ENCODE measurements at regions not wholly inside any gene's neighbourhood (a gene's known extent, or its start where the extent isn't known, plus 50 kb on each side); places are given as distances from the start of the nearest gene placed in this dataset.
"Not testable (repeated sequence)": the region's sequence is repeated elsewhere in the genome, so short reads cannot be mapped to it uniquely, and the experiment has no call there.

DNA sequence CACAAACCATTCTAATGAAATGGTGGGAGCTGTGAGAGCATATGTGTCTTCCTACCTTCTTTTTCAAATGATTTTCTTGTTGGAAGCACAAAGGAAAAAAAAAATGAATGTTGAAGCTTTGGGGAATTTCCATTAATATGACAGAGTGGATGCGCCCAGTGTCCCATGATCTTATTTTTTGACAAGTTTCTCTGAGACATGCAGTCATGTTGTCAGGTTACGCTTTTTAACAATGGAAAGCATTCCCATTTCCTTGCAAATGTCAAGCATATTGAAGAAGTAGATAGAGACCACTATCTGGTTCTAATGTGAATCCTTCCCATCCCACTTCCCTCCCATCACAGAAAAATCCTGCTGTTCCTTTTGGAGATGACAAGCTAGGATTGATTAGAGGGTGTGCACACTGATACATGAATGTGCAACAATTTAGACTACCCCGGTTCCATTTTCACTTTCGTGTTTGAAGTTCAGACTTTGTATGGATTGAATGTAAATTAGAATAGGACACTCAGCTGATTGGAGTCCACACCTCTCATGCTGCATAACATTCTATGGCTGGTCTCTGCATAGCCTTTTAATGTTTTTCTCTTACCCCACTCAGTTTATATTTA, 919.4 kb downstream of the TLE4 start:
- DNase-seq (ENCODE audit: low spot score): no peak
- TF ChIP-seq, protein P1, sequence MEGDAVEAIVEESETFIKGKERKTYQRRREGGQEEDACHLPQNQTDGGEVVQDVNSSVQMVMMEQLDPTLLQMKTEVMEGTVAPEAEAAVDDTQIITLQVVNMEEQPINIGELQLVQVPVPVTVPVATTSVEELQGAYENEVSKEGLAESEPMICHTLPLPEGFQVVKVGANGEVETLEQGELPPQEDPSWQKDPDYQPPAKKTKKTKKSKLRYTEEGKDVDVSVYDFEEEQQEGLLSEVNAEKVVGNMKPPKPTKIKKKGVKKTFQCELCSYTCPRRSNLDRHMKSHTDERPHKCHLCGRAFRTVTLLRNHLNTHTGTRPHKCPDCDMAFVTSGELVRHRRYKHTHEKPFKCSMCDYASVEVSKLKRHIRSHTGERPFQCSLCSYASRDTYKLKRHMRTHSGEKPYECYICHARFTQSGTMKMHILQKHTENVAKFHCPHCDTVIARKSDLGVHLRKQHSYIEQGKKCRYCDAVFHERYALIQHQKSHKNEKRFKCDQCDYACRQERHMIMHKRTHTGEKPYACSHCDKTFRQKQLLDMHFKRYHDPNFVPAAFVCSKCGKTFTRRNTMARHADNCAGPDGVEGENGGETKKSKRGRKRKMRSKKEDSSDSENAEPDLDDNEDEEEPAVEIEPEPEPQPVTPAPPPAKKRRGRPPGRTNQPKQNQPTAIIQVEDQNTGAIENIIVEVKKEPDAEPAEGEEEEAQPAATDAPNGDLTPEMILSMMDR (IDR thresholded peaks at IDR 0.05): no peak
- no peaks in the 10 kb centered on the region for H3K9me3 Mint-ChIP-seq (ENCODE audit: low read depth)
- H3K27ac Mint-ChIP-seq (ENCODE audit: unreplicated experiment): no peak overlapping the region
- no peaks in the 10 kb centered on the region for H3K27me3 Mint-ChIP-seq (ENCODE audit: low read depth)
- no peak overlapping the region for H3K4me3 Mint-ChIP-seq (ENCODE audit: unreplicated experiment)
- H3K36me3 Mint-ChIP-seq (ENCODE audit: low read depth): no peaks in the 10 kb centered on the region
- no peaks in the 10 kb centered on the region for H3K4me1 Mint-ChIP-seq (ENCODE audit: low read depth)

GRCh38 chr9:80489329-80489728, 917.6 kb downstream of the TLE4 start:
- no peaks in the 10 kb centered on the region for H3K4me1 Mint-ChIP-seq (ENCODE audit: low read depth)
- H3K27ac Mint-ChIP-seq (ENCODE audit: unreplicated experiment): no peak overlapping the region
- H3K27me3 Mint-ChIP-seq (ENCODE audit: low read depth): no peaks in the 10 kb centered on the region
- H3K4me3 Mint-ChIP-seq (ENCODE audit: unreplicated experiment): no peak overlapping the region
- no peak for DNase-seq (ENCODE audit: low spot score)
- TF ChIP-seq, protein P1 (IDR thresholded peaks at IDR 0.05): no peak
- H3K36me3 Mint-ChIP-seq (ENCODE audit: low read depth): no peaks in the 10 kb centered on the region
- H3K9me3 Mint-ChIP-seq (ENCODE audit: low read depth): no peaks in the 10 kb centered on the region

GRCh38 chr9:80485420-80486250, 913.9 kb downstream of the TLE4 start:
- H3K9me3 Mint-ChIP-seq (ENCODE audit: low read depth): peaks cover 10% of the 10 kb centered on the region

DNA sequence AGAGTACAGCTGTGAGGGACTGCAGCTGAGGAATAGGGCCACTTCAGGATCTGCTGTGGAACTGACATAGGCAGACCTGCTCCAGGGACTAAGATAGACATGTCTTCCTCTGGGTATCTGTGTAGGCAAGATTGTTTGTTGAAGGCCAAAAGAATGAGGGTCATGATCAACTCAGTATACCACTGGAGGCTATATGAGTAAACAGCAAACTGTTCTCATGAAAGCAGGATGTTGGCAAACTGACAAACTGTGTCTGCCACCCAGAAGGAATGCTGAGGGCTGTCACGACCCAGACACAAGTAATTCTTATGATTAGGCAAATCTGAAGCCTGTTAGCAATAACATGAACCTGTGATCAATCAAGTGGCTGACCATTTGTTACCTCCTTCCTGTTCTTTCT, 910.5 kb downstream of the TLE4 start:
- H3K27ac Mint-ChIP-seq (ENCODE audit: unreplicated experiment); H3K4me1 Mint-ChIP-seq (ENCODE audit: low read depth); H3K36me3 Mint-ChIP-seq (ENCODE audit: low read depth); H3K27me3 Mint-ChIP-seq (ENCODE audit: low read depth); DNase-seq (ENCODE audit: low spot score); H3K4me3 Mint-ChIP-seq (ENCODE audit: unreplicated experiment): not testable (repeated sequence)
- peaks cover 13% of the 10 kb centered on the region for H3K9me3 Mint-ChIP-seq (ENCODE audit: low read depth)

More at GRCh38 chr9:80485420-80486250, 913.9 kb downstream of the TLE4 start:
- Mint-ChIP-seq H3K36me3 (ENCODE audit: low read depth) (no peaks in the 10 kb centered on the region), H3K4me1 (ENCODE audit: low read depth) (peaks cover 5% of the 10 kb centered on the region), H3K27me3 (ENCODE audit: low read depth) (no peaks in the 10 kb centered on the region), H3K27ac (ENCODE audit: unreplicated experiment) (no peak overlapping the region), H3K4me3 (ENCODE audit: unreplicated experiment) (no peak overlapping the region)
- TF ChIP-seq, protein P1 (IDR thresholded peaks at IDR 0.05): no peak
- no peak for DNase-seq (ENCODE audit: low spot score)

GRCh38 chr9:80467632-80468031, 895.9 kb downstream of the TLE4 start:
- no peaks in the 10 kb centered on the region for H3K27me3 Mint-ChIP-seq (ENCODE audit: low read depth)
- DNase-seq (ENCODE audit: low spot score): no peak
- no peak overlapping the region for H3K4me3 Mint-ChIP-seq (ENCODE audit: unreplicated experiment)
- H3K36me3 Mint-ChIP-seq (ENCODE audit: low read depth): no peaks in the 10 kb centered on the region
- H3K27ac Mint-ChIP-seq (ENCODE audit: unreplicated experiment): no peak overlapping the region
- no peaks in the 10 kb centered on the region for H3K4me1 Mint-ChIP-seq (ENCODE audit: low read depth)
- peaks cover 9% of the 10 kb centered on the region for H3K9me3 Mint-ChIP-seq (ENCODE audit: low read depth)
- TF ChIP-seq, protein P1 (IDR thresholded peaks at IDR 0.05): no peak

Measured in chondrocyte (in vitro differentiated cells).